ENCODE measurements at regions not wholly inside any gene's neighbourhood (a gene's known extent, or its start where the extent isn't known, plus 50 kb on each side); places are given as distances from the start of the nearest gene placed in this dataset.

- TF ChIP-seq CTCF (IDR thresholded peaks at IDR 0.05) (no peak), POLR2A (IDR thresholded peaks at IDR 0.05) (no peak)
Measured at GRCh38 chr11:122509899-122510298, 145.6 kb upstream of the UBASH3B start.

Measured in ovary (tissue), 3 donors.